Stimulated activated naive B cell treated with anti-CD40 and anti-IgM and Interleukin-4, amounts not matched to agents 10 μg/mL and 1 μg/mL and 100 μg/mL, for 72 hours (primary cell): ENCODE measurements at regions not wholly inside any gene's neighbourhood (a gene's known extent, or its start where the extent isn't known, plus 50 kb on each side); places are given as distances from the start of the nearest gene placed in this dataset.
"Not testable (repeated sequence)": the region's sequence is repeated elsewhere in the genome, so short reads cannot be mapped to it uniquely, and the experiment has no call there.

Source experiments
- ATAC-seq, 2 donors: fragments of 150-1000 bp; cut with Tn5 transposase; replicated peaks; 2 replicates each; pipeline ENCODE4 v1.10.0; 2021; ENCODE audit warnings: moderate library complexity in 1 of 2
- DNase-seq: peaks from one replicate; pipeline ENCODE4 v3.0.0; 2021
- H3K27ac Mint-ChIP-seq: one replicate; pipeline ENCODE4 v1.8.0; 2022; ENCODE audit warnings: mild to moderate bottlenecking, mixed read lengths
- H3K27me3 Mint-ChIP-seq, 2 donors: one replicate each; pipeline ENCODE4 v1.8.0; 2022; ENCODE audit warnings: mixed read lengths in 2 of 2
- H3K36me3 Mint-ChIP-seq, 2 donors: one replicate each; pipeline ENCODE4 v1.8.0; 2022; ENCODE audit warnings: mixed read lengths in 2 of 2, mild to moderate bottlenecking in 1 of 2
- H3K4me1 Mint-ChIP-seq, 2 donors: one replicate each; pipeline ENCODE4 v1.8.0; 2022; ENCODE audit warnings: mixed read lengths in 2 of 2, mild to moderate bottlenecking in 1 of 2
- H3K4me3 Mint-ChIP-seq, 2 donors: one replicate each; pipeline ENCODE4 v1.8.0; 2022; ENCODE audit warnings: mild to moderate bottlenecking in 2 of 2, mixed read lengths in 2 of 2, moderate library complexity in 1 of 2
- H3K9me3 Mint-ChIP-seq, 2 donors: one replicate each; pipeline ENCODE4 v1.8.0; 2022; ENCODE audit warnings: mixed read lengths in 2 of 2, mild to moderate bottlenecking in 1 of 2

DNA sequence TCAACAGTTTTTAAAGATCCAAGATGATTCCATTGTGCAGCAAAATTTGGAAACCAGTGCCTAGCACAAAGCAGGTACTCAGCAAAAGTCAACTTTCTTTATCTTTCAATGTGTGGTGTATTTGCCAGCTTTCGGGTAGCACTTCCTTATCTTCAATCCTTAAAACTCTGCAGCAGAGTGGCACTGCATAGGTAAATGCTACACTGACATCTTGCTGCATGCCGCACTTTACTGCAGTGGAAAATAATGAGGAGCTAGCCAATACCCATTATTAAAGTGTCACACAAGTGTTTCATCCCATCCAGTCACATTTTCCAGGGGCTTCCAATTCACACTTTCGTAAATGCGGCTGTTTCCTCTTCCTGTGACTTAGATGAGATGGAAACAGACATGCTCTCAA is 401.7 kb upstream of the SPATA31A3 start:
- not testable (repeated sequence) for H3K27me3 Mint-ChIP-seq, H3K4me1 Mint-ChIP-seq, DNase-seq, H3K9me3 Mint-ChIP-seq, ATAC-seq, H3K27ac Mint-ChIP-seq, H3K4me3 Mint-ChIP-seq, H3K36me3 Mint-ChIP-seq

GRCh38 chr9:67369664-67370063 is 377.3 kb upstream of the SPATA31A3 start:
- H3K27me3 Mint-ChIP-seq, H3K4me3 Mint-ChIP-seq, H3K27ac Mint-ChIP-seq, H3K36me3 Mint-ChIP-seq, H3K4me1 Mint-ChIP-seq, ATAC-seq, H3K9me3 Mint-ChIP-seq, DNase-seq: not testable (repeated sequence)

- not testable (repeated sequence) for H3K27me3 Mint-ChIP-seq, DNase-seq, ATAC-seq, H3K4me1 Mint-ChIP-seq, H3K4me3 Mint-ChIP-seq, H3K9me3 Mint-ChIP-seq, H3K36me3 Mint-ChIP-seq, H3K27ac Mint-ChIP-seq
These were observed 370.0 kb upstream of the SPATA31A3 start for GRCh38 chr9:67362325-67362724.

- H3K27ac Mint-ChIP-seq, H3K27me3 Mint-ChIP-seq, ATAC-seq, H3K4me1 Mint-ChIP-seq, H3K36me3 Mint-ChIP-seq, DNase-seq, H3K4me3 Mint-ChIP-seq, H3K9me3 Mint-ChIP-seq: not testable (repeated sequence)
These were observed 361.6 kb upstream of the SPATA31A3 start for GRCh38 chr9:67353961-67354360.

DNA sequence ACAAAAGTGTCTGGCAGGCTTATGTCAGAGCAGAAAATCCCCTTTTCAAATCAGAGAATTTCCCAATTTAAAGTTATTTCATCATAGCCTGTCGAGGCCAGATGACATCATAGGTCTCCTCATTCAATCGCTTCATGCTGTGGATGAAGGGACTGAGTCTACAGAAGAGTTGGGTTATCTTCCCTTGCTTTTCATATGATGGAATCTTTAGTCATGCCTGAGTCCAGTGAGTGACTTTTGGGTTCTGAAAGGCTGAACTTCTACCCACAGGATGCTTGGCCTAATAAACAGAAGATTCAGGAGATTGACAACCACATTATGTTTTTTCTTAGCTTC is 357.0 kb upstream of the SPATA31A3 start:
- not testable (repeated sequence) for ATAC-seq, H3K36me3 Mint-ChIP-seq, H3K9me3 Mint-ChIP-seq, H3K27ac Mint-ChIP-seq, DNase-seq, H3K4me3 Mint-ChIP-seq, H3K27me3 Mint-ChIP-seq, H3K4me1 Mint-ChIP-seq

DNA sequence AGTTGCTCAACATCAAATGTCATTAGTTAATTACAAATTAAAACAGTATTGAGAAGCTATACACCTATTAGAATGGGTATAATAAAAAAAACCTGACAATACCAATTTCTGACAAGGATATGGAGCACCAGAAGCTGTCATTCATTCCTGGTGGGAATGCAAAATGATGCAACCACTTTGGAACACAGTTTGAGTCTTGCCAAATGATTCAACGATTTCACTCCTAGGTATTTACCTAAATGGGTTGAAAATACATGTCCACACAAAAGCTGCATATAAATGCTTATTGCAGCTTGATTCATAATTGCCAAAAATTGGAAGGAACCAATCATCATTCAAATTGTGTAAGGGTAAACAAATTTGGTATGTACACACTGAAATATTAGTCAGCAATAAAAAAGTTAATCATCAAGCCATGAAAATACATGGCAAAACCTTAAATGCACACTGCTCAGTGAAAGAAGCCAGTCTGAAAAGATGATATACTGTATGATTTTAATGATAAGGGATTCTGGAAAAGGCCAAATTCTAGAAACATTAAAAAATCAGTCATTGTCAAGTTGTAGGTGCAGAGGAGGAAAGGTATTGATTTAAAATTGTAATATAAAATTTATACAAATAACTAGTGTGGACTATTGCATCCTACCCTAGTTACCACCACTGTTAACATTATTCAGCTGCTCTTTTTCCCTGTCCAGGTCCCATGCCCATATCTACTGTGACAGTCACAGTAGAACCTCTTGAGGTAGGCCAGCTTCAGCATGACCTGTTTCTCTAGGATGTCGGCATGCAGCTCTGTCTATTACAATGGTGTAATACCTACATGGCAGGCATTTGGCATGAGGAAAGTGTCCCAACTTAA is 356.4 kb upstream of the SPATA31A3 start:
- not testable (repeated sequence) for H3K27ac Mint-ChIP-seq, ATAC-seq, H3K4me1 Mint-ChIP-seq

DNA sequence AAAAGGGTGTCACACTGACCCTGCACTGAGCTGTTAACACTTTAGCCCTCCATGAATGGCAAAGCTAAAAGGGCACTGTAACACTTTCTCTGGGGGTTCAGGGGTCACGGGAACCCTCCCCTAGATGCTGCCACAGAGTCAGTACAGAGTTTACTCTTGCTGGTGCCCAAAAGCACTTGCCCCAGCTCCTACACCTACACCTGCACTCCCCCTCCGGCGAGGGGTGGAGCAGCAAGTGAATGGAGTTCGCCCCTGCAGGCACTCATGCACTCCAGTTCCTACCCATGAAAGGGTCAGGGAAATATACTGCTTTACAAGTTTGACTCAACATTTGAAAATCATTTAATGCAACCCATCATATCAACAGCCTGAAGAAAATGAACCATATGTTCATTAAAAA is 355.7 kb upstream of the SPATA31A3 start:
- not testable (repeated sequence) for DNase-seq, ATAC-seq, H3K27me3 Mint-ChIP-seq, H3K4me1 Mint-ChIP-seq, H3K36me3 Mint-ChIP-seq, H3K9me3 Mint-ChIP-seq, H3K4me3 Mint-ChIP-seq, H3K27ac Mint-ChIP-seq

More for the DNA sequence above, 356.4 kb upstream of the SPATA31A3 start:
- not testable (repeated sequence) for DNase-seq, H3K36me3 Mint-ChIP-seq, H3K4me3 Mint-ChIP-seq, H3K27me3 Mint-ChIP-seq, H3K9me3 Mint-ChIP-seq

- not testable (repeated sequence) for H3K4me3 Mint-ChIP-seq, H3K4me1 Mint-ChIP-seq, ATAC-seq, H3K36me3 Mint-ChIP-seq, H3K27ac Mint-ChIP-seq, H3K27me3 Mint-ChIP-seq, DNase-seq, H3K9me3 Mint-ChIP-seq
These were observed 346.9 kb upstream of the SPATA31A3 start for GRCh38 chr9:67339216-67339615.

GRCh38 chr9:67338201-67338600 is 345.9 kb upstream of the SPATA31A3 start:
- DNase-seq, H3K4me1 Mint-ChIP-seq, H3K4me3 Mint-ChIP-seq, H3K27ac Mint-ChIP-seq, H3K36me3 Mint-ChIP-seq, ATAC-seq, H3K27me3 Mint-ChIP-seq, H3K9me3 Mint-ChIP-seq: not testable (repeated sequence)

GRCh38 chr9:67334727-67335572 is 342.6 kb upstream of the SPATA31A3 start:
- H3K36me3 Mint-ChIP-seq, DNase-seq, ATAC-seq, H3K4me1 Mint-ChIP-seq, H3K27me3 Mint-ChIP-seq, H3K9me3 Mint-ChIP-seq, H3K4me3 Mint-ChIP-seq, H3K27ac Mint-ChIP-seq: not testable (repeated sequence)

GRCh38 chr9:67331634-67332033 is 339.3 kb upstream of the SPATA31A3 start:
- H3K27me3 Mint-ChIP-seq, H3K9me3 Mint-ChIP-seq, H3K27ac Mint-ChIP-seq, H3K4me3 Mint-ChIP-seq, ATAC-seq, H3K36me3 Mint-ChIP-seq, H3K4me1 Mint-ChIP-seq, DNase-seq: not testable (repeated sequence)

GRCh38 chr9:67313409-67313808 is 321.1 kb upstream of the SPATA31A3 start:
- H3K9me3 Mint-ChIP-seq, H3K4me1 Mint-ChIP-seq, H3K27ac Mint-ChIP-seq, ATAC-seq, DNase-seq, H3K4me3 Mint-ChIP-seq, H3K27me3 Mint-ChIP-seq, H3K36me3 Mint-ChIP-seq: not testable (repeated sequence)

DNA sequence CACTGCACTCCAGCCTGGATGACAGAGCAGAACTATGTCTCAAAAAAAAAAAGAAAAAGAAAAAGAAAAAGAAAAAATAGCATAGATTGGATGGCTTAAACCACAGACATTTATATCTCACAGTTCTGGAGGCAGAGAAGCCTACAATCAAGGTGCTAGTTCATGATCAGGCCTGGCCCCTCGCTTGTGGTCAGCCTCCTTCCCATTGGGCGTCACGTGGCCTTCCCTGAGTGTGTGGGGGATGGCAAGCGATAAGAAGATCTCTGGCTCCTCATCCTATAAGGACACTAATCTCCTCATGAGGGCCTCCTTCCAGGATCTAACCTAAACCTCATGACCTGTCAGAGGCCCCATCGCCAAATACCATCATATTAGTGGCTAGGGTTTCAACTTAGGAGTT is 320.2 kb upstream of the SPATA31A3 start:
- not testable (repeated sequence) for H3K27me3 Mint-ChIP-seq, H3K9me3 Mint-ChIP-seq, H3K4me3 Mint-ChIP-seq, ATAC-seq, H3K27ac Mint-ChIP-seq, H3K36me3 Mint-ChIP-seq, H3K4me1 Mint-ChIP-seq, DNase-seq

DNA sequence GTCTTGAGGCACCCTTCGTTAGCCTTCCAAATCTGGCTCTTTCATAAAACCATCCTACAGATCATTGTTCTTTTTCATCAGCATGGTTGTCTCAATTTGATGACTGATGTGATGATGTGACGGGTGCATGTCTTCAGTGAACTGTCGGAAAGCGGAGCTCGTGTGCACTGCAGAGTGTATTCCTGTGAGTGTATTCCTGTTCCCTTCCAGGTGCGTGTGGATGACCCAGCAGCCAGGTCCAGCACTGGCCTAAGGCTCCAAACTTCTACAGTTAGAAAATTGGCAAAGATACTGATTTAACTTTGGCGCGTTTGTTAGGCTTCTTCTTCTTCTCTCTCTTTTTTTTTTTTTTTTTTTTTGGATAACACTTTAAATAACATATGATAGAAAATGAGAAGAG is 314.8 kb upstream of the SPATA31A3 start:
- not testable (repeated sequence) for H3K27ac Mint-ChIP-seq, H3K9me3 Mint-ChIP-seq, H3K36me3 Mint-ChIP-seq, H3K27me3 Mint-ChIP-seq, H3K4me1 Mint-ChIP-seq, H3K4me3 Mint-ChIP-seq, DNase-seq, ATAC-seq

DNA sequence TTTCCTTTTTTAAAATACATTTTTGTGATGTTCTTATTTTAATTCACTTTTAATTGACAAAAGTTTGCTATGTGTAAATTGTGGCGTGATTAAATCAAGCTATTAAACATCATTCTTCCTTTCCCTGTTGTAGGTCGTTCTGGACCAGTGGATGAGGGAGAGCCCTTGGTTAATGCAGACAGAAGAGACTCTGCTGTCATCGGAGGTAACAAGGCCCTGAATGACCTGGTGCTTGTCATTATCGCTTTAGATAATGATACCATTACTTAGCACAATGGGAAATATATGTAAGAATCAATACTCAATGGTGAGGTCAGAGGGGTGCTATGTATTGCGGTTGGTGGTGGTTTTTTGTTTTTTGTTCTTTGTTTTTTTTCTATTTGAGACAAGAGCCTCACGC is 296.4 kb upstream of the SPATA31A3 start:
- ATAC-seq, H3K27me3 Mint-ChIP-seq, H3K36me3 Mint-ChIP-seq, H3K9me3 Mint-ChIP-seq, H3K4me1 Mint-ChIP-seq, H3K4me3 Mint-ChIP-seq, H3K27ac Mint-ChIP-seq, DNase-seq: not testable (repeated sequence)
